ENCODE measurements at regions not wholly inside any gene's neighbourhood (a gene's known extent, or its start where the extent isn't known, plus 50 kb on each side); places are given as distances from the start of the nearest gene placed in this dataset.

- Mint-ChIP-seq H3K27me3 (ENCODE audit: low read depth) (peaks cover 11% of the 10 kb centered on the region), H3K4me3 (no peak overlapping the region), H3K4me1 (peaks cover 6% of the 10 kb centered on the region), H3K9me3 (no peaks in the 10 kb centered on the region), H3K36me3 (ENCODE audit: low read depth) (no peaks in the 10 kb centered on the region), H3K27ac (ENCODE audit: unreplicated experiment) (no peak overlapping the region)
- DNase-seq (ENCODE audit: low read depth, low spot score): no peak
- TF ChIP-seq CTCF (conservative IDR thresholded peaks at IDR 0.05): no peak
These were observed 123.7 kb upstream of the TCERG1L start for GRCh38 chr10:131435232-131435631.

GRCh38 chr10:131435760-131436457 is 124.4 kb upstream of the TCERG1L start:
- H3K4me1 Mint-ChIP-seq: peaks cover 6% of the 10 kb centered on the region
- no peak overlapping the region for H3K4me3 Mint-ChIP-seq
- H3K9me3 Mint-ChIP-seq: no peaks in the 10 kb centered on the region
- TF ChIP-seq CTCF (conservative IDR thresholded peaks at IDR 0.05): no peak
- peaks cover 15% of the 10 kb centered on the region for H3K27me3 Mint-ChIP-seq (ENCODE audit: low read depth)
- H3K36me3 Mint-ChIP-seq (ENCODE audit: low read depth): no peaks in the 10 kb centered on the region
- H3K27ac Mint-ChIP-seq (ENCODE audit: unreplicated experiment): no peak overlapping the region
- no peak for DNase-seq (ENCODE audit: low read depth, low spot score)

GRCh38 chr10:131436458-131436857 is 124.9 kb upstream of the TCERG1L start:
- TF ChIP-seq CTCF (conservative IDR thresholded peaks at IDR 0.05): no peak
- peaks cover 18% of the 10 kb centered on the region for H3K27me3 Mint-ChIP-seq (ENCODE audit: low read depth)
- H3K9me3 Mint-ChIP-seq: no peaks in the 10 kb centered on the region
- H3K27ac Mint-ChIP-seq (ENCODE audit: unreplicated experiment): no peak overlapping the region
- DNase-seq (ENCODE audit: low read depth, low spot score): no peak
- H3K36me3 Mint-ChIP-seq (ENCODE audit: low read depth): no peaks in the 10 kb centered on the region
- peaks cover 6% of the 10 kb centered on the region for H3K4me1 Mint-ChIP-seq
- no peak overlapping the region for H3K4me3 Mint-ChIP-seq

- peaks cover 6% of the 10 kb centered on the region for H3K4me1 Mint-ChIP-seq
- H3K9me3 Mint-ChIP-seq: no peaks in the 10 kb centered on the region
- H3K36me3 Mint-ChIP-seq (ENCODE audit: low read depth): no peaks in the 10 kb centered on the region
- H3K4me3 Mint-ChIP-seq: no peak overlapping the region
- peaks cover 17% of the 10 kb centered on the region for H3K27me3 Mint-ChIP-seq (ENCODE audit: low read depth)
- no peak for DNase-seq (ENCODE audit: low read depth, low spot score)
- H3K27ac Mint-ChIP-seq (ENCODE audit: unreplicated experiment): no peak overlapping the region
- TF ChIP-seq CTCF (conservative IDR thresholded peaks at IDR 0.05): no peak
These were observed 126.3 kb upstream of the TCERG1L start for GRCh38 chr10:131437556-131438475.

GRCh38 chr10:131438665-131439064 is 127.1 kb upstream of the TCERG1L start:
- peaks cover 17% of the 10 kb centered on the region for H3K27me3 Mint-ChIP-seq (ENCODE audit: low read depth)

More at GRCh38 chr10:131438665-131439064, 127.1 kb upstream of the TCERG1L start:
- no peak for TF ChIP-seq CTCF (conservative IDR thresholded peaks at IDR 0.05)
- H3K9me3 Mint-ChIP-seq: no peaks in the 10 kb centered on the region
- H3K36me3 Mint-ChIP-seq (ENCODE audit: low read depth): no peaks in the 10 kb centered on the region
- no peak overlapping the region for H3K27ac Mint-ChIP-seq (ENCODE audit: unreplicated experiment)
- no peak overlapping the region for H3K4me3 Mint-ChIP-seq
- peaks cover 6% of the 10 kb centered on the region for H3K4me1 Mint-ChIP-seq
- no peak for DNase-seq (ENCODE audit: low read depth, low spot score)

All from neural crest cell (in vitro differentiated cells).